RWPE1 (cell line): ENCODE measurements at regions not wholly inside any gene's neighbourhood (a gene's known extent, or its start where the extent isn't known, plus 50 kb on each side); places are given as distances from the start of the nearest gene placed in this dataset.
"Not testable (repeated sequence)": the region's sequence is repeated elsewhere in the genome, so short reads cannot be mapped to it uniquely, and the experiment has no call there.

Source experiments
- CTCF ChIA-PET: fragments of 350-600 bp; sonication (Branson Sonifier 250); formaldehyde crosslinking; extraction: SDS; loops from one replicate; lab custom pipeline; 2021; lab: Yijun Ruan, JAX
- POLR2A ChIA-PET: fragments of 400-600 bp; formaldehyde crosslinking; extraction: SDS; loops from one replicate; lab custom pipeline; 2020; ENCODE audit warnings: antibody characterized with exemption; ENCODE audit not compliant: low non-redundant PET; lab: Yijun Ruan, JAX
- DNase-seq: peaks from one replicate; pipeline ENCODE4 v3.0.0; 2012; ENCODE audit warnings: low spot score
- H3K27ac ChIP-seq: fragments of 450-650 bp; 2 replicates; pipeline ENCODE4 v1.5.1; 2017
- TF ChIP-seq, protein P1 (sequence below): fragments of 450-650 bp; conservative IDR thresholded peaks from 2 replicates; pipeline ENCODE4 v1.5.1; 2017; ENCODE audit warnings: low read depth, mild to moderate bottlenecking

DNA sequence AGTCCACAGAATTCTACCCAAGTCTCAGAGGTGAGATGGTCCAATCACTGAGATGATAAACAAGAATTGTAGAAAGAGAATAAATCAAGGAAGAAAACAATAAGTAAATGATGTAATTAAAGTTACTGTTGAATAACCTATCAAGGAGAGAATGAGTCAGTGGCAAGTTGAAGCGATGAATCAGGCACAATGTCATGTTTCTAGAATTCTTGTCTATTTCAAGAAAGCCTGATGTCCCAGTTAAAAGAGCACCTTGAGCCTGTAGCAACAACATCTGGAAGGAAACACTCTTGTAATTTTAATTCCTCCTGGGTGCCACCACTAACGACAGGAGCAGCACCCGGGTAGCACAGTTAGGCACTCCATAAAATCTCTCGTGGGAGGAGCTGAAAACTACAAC, 67.9 kb upstream of the SLC35C1 start:
- CTCF ChIA-PET = no interaction called here
- TF ChIP-seq, protein P1, sequence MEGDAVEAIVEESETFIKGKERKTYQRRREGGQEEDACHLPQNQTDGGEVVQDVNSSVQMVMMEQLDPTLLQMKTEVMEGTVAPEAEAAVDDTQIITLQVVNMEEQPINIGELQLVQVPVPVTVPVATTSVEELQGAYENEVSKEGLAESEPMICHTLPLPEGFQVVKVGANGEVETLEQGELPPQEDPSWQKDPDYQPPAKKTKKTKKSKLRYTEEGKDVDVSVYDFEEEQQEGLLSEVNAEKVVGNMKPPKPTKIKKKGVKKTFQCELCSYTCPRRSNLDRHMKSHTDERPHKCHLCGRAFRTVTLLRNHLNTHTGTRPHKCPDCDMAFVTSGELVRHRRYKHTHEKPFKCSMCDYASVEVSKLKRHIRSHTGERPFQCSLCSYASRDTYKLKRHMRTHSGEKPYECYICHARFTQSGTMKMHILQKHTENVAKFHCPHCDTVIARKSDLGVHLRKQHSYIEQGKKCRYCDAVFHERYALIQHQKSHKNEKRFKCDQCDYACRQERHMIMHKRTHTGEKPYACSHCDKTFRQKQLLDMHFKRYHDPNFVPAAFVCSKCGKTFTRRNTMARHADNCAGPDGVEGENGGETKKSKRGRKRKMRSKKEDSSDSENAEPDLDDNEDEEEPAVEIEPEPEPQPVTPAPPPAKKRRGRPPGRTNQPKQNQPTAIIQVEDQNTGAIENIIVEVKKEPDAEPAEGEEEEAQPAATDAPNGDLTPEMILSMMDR = no peak
- peak; percentile 72 for DNase-seq
- POLR2A ChIA-PET = no interaction called here
- no peak overlapping the region for H3K27ac ChIP-seq

DNA sequence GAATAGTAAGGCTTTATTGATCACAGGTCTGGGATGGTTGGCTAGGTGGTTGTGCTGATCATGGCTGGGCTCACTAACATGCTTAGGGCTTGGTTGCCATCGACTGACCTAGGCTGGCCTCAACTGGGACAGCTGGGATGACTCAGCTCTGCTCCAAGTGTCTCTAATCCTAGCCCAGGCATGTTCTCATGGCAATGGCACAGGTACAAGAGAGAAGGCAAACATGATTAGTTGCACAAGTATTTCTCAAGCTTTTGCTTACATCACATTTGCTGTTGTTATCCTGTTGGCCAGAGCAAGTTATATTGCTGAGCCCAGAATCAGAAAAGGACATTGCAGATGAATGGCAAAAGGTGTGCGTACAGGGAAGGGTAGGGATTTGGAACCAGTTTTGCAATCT, 68.5 kb upstream of the SLC35C1 start:
- H3K27ac ChIP-seq = peak overlapping the region; percentile 80
- peak; percentile 75 for DNase-seq
- TF ChIP-seq, protein P1 = no peak
- POLR2A ChIA-PET = no interaction called here
- CTCF ChIA-PET = interaction anchor here (0.5 kb wide), 1 partner anchor 418 kb away, joined by 6 read pairs; no protein-coding TSS in a partner anchor

DNA sequence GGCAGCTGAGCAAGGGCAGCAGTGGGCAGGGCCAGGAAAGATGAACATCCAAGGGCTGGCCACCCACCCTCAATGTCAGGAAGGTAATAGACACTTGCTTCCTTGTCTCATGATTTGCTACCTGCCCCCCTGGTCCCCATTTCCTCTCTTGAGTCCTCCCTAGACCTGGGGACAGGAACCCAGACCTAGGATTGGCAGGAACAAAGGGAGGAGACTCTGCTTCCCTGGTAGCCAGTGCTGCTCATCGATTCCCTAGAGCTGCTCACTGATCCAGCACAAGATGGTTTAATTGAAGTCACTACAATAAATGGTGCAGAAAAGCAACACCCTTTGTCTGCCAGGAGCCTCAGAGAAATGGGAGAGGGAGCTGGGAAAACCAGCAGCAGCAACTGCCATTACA, 67.8 kb upstream of the CHST1 start:
- no peak for DNase-seq
- ChIA-PET CTCF (no interaction called here), POLR2A (no interaction called here)
- TF ChIP-seq, protein P1 = no peak
- H3K27ac ChIP-seq = peak overlapping the region; percentile 67

DNA sequence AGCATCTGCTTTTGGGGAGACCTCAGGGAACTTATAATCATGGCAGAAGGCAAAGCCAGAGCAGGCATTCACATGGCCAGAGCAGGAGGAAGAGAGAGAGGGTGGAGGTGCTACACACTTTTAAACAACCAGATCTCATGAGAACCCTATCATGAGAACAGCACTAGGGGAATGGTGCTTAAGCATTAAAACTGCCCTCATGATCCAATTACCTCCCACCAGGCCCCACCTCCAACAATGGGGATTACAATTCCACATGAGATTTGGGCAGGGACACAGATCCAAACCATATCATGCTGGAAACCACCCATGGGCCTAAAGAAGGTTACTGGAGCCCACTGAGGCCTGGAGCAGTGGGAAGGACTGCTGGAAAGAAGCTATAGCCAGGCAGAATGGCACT, 66.9 kb upstream of the CHST1 start:
- no peak for DNase-seq
- TF ChIP-seq, protein P1 = no peak
- POLR2A ChIA-PET = no interaction called here
- peak overlapping the region; percentile 67 for H3K27ac ChIP-seq
- CTCF ChIA-PET = no interaction called here

DNA sequence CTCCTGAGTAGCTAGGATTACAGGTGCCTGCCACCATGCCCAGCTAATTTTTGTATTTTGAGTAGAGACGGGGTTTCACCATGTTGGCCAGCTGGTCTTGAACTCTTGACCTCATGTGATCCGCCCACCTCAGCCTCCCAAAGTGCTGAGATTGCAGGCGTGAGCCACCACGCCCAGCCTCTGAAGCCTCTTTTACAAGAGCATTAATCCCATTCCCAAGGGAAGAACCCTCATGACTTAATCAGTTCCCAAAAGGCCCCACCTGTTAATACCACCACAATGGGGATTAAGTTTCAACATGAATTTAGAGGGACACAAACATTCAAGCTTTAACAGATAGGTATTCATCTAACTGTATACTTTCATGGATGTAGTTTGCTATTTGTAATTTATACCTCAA, 65.7 kb upstream of the CHST1 start:
- H3K27ac ChIP-seq, DNase-seq, POLR2A ChIA-PET: not testable (repeated sequence)
- CTCF ChIA-PET = interaction anchor here (0.6 kb wide), 2 partner anchors 339 to 1004 kb away, joined by 3 read pairs; no protein-coding TSS in a partner anchor

DNA sequence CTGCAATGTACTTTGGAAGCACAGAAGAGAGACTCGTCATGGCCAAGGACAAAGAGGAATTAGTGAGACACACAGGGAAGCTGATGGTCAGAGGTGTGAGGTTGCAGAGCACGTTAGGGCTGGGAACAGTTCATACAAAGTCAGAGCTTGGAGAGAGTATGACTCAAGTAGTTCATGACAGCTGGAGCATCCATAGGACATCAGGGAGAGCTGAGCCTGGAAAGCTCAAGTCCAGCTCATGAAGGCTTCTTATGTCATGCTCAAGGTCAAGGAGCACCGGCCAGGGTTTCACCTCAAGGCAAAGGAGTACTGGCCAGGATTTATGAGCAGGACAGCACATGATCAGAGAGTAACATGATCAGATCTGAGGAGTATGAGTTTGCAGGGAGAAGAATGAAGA, 64.6 kb upstream of the CHST1 start:
- no peak overlapping the region for H3K27ac ChIP-seq
- DNase-seq = no peak
- TF ChIP-seq, protein P1 = no peak
- CTCF ChIA-PET = interaction anchor here (0.7 kb wide), 1 partner anchor 42 kb away, joined by 3 read pairs; no protein-coding TSS in a partner anchor
- POLR2A ChIA-PET = no interaction called here

DNA sequence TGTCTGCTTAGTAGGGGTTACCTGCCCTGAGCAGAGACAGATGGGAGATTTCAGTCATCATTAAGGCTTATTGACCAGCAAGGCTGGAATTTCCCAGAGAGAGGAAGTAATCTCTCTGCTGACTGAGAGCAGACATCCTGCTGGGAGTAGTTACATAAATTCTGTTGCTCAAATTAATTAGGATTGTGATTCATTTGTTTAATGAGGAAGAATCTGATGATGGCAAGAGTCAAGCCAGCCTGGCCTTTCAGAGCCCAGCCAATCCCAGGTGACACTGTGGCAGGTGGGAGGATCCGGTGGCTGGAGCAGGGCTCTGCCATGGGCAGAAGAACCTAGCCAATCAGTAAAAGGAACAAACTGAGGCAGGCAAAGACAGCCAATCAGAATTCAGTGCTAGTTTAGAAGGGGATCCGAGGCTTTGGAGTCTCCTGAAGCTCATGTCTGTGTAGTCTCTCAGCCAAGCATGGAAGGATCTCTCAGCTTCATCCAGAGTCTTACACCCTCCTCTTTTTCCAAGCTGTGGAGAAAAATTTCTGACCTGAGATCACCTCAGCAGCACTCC, 61.2 kb upstream of the CHST1 start:
- CTCF ChIA-PET = no interaction called here

More for the DNA sequence above, 61.2 kb upstream of the CHST1 start:
- POLR2A ChIA-PET = no interaction called here
- no peak for DNase-seq
- TF ChIP-seq, protein P1 = no peak
- H3K27ac ChIP-seq = no peak overlapping the region
